IPS-15b (cell line): ENCODE measurements at regions not wholly inside any gene's neighbourhood (a gene's known extent, or its start where the extent isn't known, plus 50 kb on each side); places are given as distances from the start of the nearest gene placed in this dataset.
"Not testable (repeated sequence)": the region's sequence is repeated elsewhere in the genome, so short reads cannot be mapped to it uniquely, and the experiment has no call there.

Experiments
- H3K27me3 ChIP-seq: one replicate; pipeline ENCODE4 v1.6.1; 2013; ENCODE audit warnings: low read length; ENCODE audit not compliant: control insufficient read depth, insufficient read depth
- H3K36me3 ChIP-seq: one replicate; pipeline ENCODE4 v1.6.1; 2013; ENCODE audit warnings: low read length; ENCODE audit not compliant: control insufficient read depth, insufficient read depth
- H3K4me1 ChIP-seq: one replicate; pipeline ENCODE4 v1.6.1; 2013; ENCODE audit warnings: mild to moderate bottlenecking, low read length; ENCODE audit not compliant: control insufficient read depth, insufficient read depth
- H3K4me3 ChIP-seq: one replicate; pipeline ENCODE4 v1.5.1; 2013; ENCODE audit warnings: low read depth, low read length
- H3K9ac ChIP-seq: one replicate; pipeline ENCODE4 v1.6.1; 2013; ENCODE audit warnings: low read depth, mild to moderate bottlenecking, low read length
- H3K9me3 ChIP-seq: one replicate; pipeline ENCODE4 v1.6.1; 2013; ENCODE audit warnings: mild to moderate bottlenecking, low read length; ENCODE audit not compliant: control insufficient read depth, insufficient read depth

- H3K4me3 ChIP-seq: no peak overlapping the region
- peaks cover 4% of the 10 kb centered on the region for H3K4me1 ChIP-seq
- H3K27me3 ChIP-seq: no peaks in the 10 kb centered on the region
- no peaks in the 10 kb centered on the region for H3K36me3 ChIP-seq
- H3K9ac ChIP-seq: no peak overlapping the region
- peaks cover 2% of the 10 kb centered on the region for H3K9me3 ChIP-seq
Observed at GRCh38 chr11:13119361-13119760, 110.2 kb downstream of the RASSF10 start.

GRCh38 chr11:13119941-13120520, 110.9 kb downstream of the RASSF10 start:
- no peak overlapping the region for H3K4me3 ChIP-seq
- H3K9ac ChIP-seq: no peak overlapping the region
- H3K27me3 ChIP-seq: no peaks in the 10 kb centered on the region
- H3K4me1 ChIP-seq: peaks cover 4% of the 10 kb centered on the region
- peaks cover 2% of the 10 kb centered on the region for H3K9me3 ChIP-seq
- H3K36me3 ChIP-seq: no peaks in the 10 kb centered on the region

GRCh38 chr11:13120691-13121090, 111.6 kb downstream of the RASSF10 start:
- H3K4me3 ChIP-seq: peak overlapping the region; percentile 0
- H3K9me3 ChIP-seq: peaks cover 2% of the 10 kb centered on the region
- peaks cover 4% of the 10 kb centered on the region for H3K4me1 ChIP-seq
- H3K9ac ChIP-seq: no peak overlapping the region
- H3K36me3 ChIP-seq: no peaks in the 10 kb centered on the region
- H3K27me3 ChIP-seq: no peaks in the 10 kb centered on the region

- Histone ChIP-seq H3K36me3 (no peaks in the 10 kb centered on the region), H3K9me3 (peaks cover 2% of the 10 kb centered on the region), H3K27me3 (no peaks in the 10 kb centered on the region), H3K4me3 (no peak overlapping the region), H3K9ac (no peak overlapping the region), H3K4me1 (no peaks in the 10 kb centered on the region)
Observed at GRCh38 chr11:13126430-13126829, 117.3 kb downstream of the RASSF10 start.

GRCh38 chr11:13127161-13127560, 118.0 kb downstream of the RASSF10 start:
- H3K27me3 ChIP-seq: no peaks in the 10 kb centered on the region
- no peak overlapping the region for H3K9ac ChIP-seq
- H3K9me3 ChIP-seq: peaks cover 2% of the 10 kb centered on the region
- H3K36me3 ChIP-seq: no peaks in the 10 kb centered on the region
- no peak overlapping the region for H3K4me3 ChIP-seq
- no peaks in the 10 kb centered on the region for H3K4me1 ChIP-seq

GRCh38 chr11:13128354-13128753, 119.2 kb downstream of the RASSF10 start:
- H3K9me3 ChIP-seq: no peaks in the 10 kb centered on the region
- H3K27me3 ChIP-seq: no peaks in the 10 kb centered on the region
- no peak overlapping the region for H3K9ac ChIP-seq
- H3K36me3 ChIP-seq: no peaks in the 10 kb centered on the region
- H3K4me1 ChIP-seq: no peaks in the 10 kb centered on the region
- H3K4me3 ChIP-seq: no peak overlapping the region

GRCh38 chr11:13134066-13134465, 125.0 kb downstream of the RASSF10 start:
- peaks cover 4% of the 10 kb centered on the region for H3K4me1 ChIP-seq
- H3K9me3 ChIP-seq: no peaks in the 10 kb centered on the region
- no peaks in the 10 kb centered on the region for H3K36me3 ChIP-seq
- H3K9ac ChIP-seq: no peak overlapping the region
- H3K4me3 ChIP-seq: no peak overlapping the region
- H3K27me3 ChIP-seq: no peaks in the 10 kb centered on the region

GRCh38 chr11:13134886-13135285, 125.8 kb downstream of the RASSF10 start:
- Histone ChIP-seq H3K9me3 (no peaks in the 10 kb centered on the region), H3K36me3 (no peaks in the 10 kb centered on the region), H3K4me3 (no peak overlapping the region), H3K27me3 (no peaks in the 10 kb centered on the region), H3K4me1 (peaks cover 4% of the 10 kb centered on the region), H3K9ac (no peak overlapping the region)

- H3K9me3 ChIP-seq: no peaks in the 10 kb centered on the region
- H3K9ac ChIP-seq: no peak overlapping the region
- peaks cover 4% of the 10 kb centered on the region for H3K4me1 ChIP-seq
- no peaks in the 10 kb centered on the region for H3K27me3 ChIP-seq
- H3K36me3 ChIP-seq: no peaks in the 10 kb centered on the region
- H3K4me3 ChIP-seq: no peak overlapping the region
Observed at GRCh38 chr11:13135385-13136271, 126.5 kb downstream of the RASSF10 start.

- peaks cover 4% of the 10 kb centered on the region for H3K4me1 ChIP-seq
- H3K27me3 ChIP-seq: no peaks in the 10 kb centered on the region
- H3K4me3 ChIP-seq: no peak overlapping the region
- no peaks in the 10 kb centered on the region for H3K36me3 ChIP-seq
- no peak overlapping the region for H3K9ac ChIP-seq
- no peaks in the 10 kb centered on the region for H3K9me3 ChIP-seq
Observed at GRCh38 chr11:13136272-13136596, 127.1 kb downstream of the RASSF10 start.

GRCh38 chr11:13137844-13138301, 128.8 kb downstream of the RASSF10 start:
- Histone ChIP-seq H3K27me3 (no peaks in the 10 kb centered on the region), H3K36me3 (no peaks in the 10 kb centered on the region), H3K4me1 (peaks cover 4% of the 10 kb centered on the region), H3K9me3 (no peaks in the 10 kb centered on the region), H3K4me3 (no peak overlapping the region), H3K9ac (no peak overlapping the region)

GRCh38 chr11:13139085-13139484, 130.0 kb downstream of the RASSF10 start:
- not testable (repeated sequence) for H3K36me3 ChIP-seq, H3K4me1 ChIP-seq, H3K9me3 ChIP-seq, H3K4me3 ChIP-seq, H3K27me3 ChIP-seq, H3K9ac ChIP-seq
